ENCODE measurements at regions not wholly inside any gene's neighbourhood (a gene's known extent, or its start where the extent isn't known, plus 50 kb on each side); places are given as distances from the start of the nearest gene placed in this dataset.
A peak's percentile ranks its signal among the peaks of the same experiment; 100 is the strongest.

GRCh38 chr14:101220921-101221510 lies 317.5 kb upstream of the RTL1 start:
- peak; percentile 30 for DNase-seq

- peak; percentile 34 for DNase-seq
These were observed 318.1 kb upstream of the RTL1 start for GRCh38 chr14:101221549-101222160.

- DNase-seq = peak; percentile 37
These were observed 319.0 kb upstream of the RTL1 start for GRCh38 chr14:101222362-101223070.

GRCh38 chr14:101223127-101223526 lies 319.6 kb upstream of the RTL1 start:
- DNase-seq = no peak

GRCh38 chr14:101223561-101224162 lies 320.1 kb upstream of the RTL1 start:
- peak; percentile 51 for DNase-seq

- peak; percentile 45 for DNase-seq
These were observed 321.0 kb upstream of the RTL1 start for GRCh38 chr14:101224356-101225156.

- DNase-seq = peak; percentile 43
These were observed 321.9 kb upstream of the RTL1 start for GRCh38 chr14:101225157-101226152.

GRCh38 chr14:101226265-101226602 lies 322.7 kb upstream of the RTL1 start:
- DNase-seq = peak; percentile 17

GRCh38 chr14:101226603-101227425 lies 323.3 kb upstream of the RTL1 start:
- DNase-seq = peak; percentile 46

GRCh38 chr14:101227611-101228594 lies 324.4 kb upstream of the RTL1 start:
- peak; percentile 47 for DNase-seq

- DNase-seq = peak; percentile 57
These were observed 325.5 kb upstream of the RTL1 start for GRCh38 chr14:101228949-101229541.

- peak; percentile 29 for DNase-seq
These were observed 326.1 kb upstream of the RTL1 start for GRCh38 chr14:101229666-101230065.

- DNase-seq = peak; percentile 42
These were observed 326.8 kb upstream of the RTL1 start for GRCh38 chr14:101230161-101230850.

- no peak for DNase-seq
These were observed 327.5 kb upstream of the RTL1 start for GRCh38 chr14:101230851-101231550.

- DNase-seq = no peak
These were observed 328.3 kb upstream of the RTL1 start for GRCh38 chr14:101231828-101232227.

GRCh38 chr14:101232340-101233020 lies 328.8 kb upstream of the DIO3 start:
- peak; percentile 69 for DNase-seq

GRCh38 chr14:101233021-101233366 lies 328.3 kb upstream of the DIO3 start:
- DNase-seq = no peak
